OCI-LY3 (cell line): ENCODE measurements at regions not wholly inside any gene's neighbourhood (a gene's known extent, or its start where the extent isn't known, plus 50 kb on each side); places are given as distances from the start of the nearest gene placed in this dataset.

ENCODE experiments used
- H2AFZ ChIP-seq: fragments of 200-600, 300-600 bp; shearing (Covaris generic); 2 replicates; pipeline ENCODE4 v1.6.0; 2014; ENCODE audit warnings: antibody characterized with exemption, low read depth, low read length
- H3K27ac ChIP-seq: fragments of 200-600, 300-600 bp; sonication (generic); 2 replicates; pipeline ENCODE4 v1.5.1; 2014; ENCODE audit warnings: mild to moderate bottlenecking, low read length, moderate library complexity, mixed read lengths
- H3K27me3 ChIP-seq: fragments of 200-600, 300-600 bp; sonication (generic); 2 replicates; pipeline ENCODE4 v1.6.1; 2014; ENCODE audit warnings: low read depth, low read length, mixed read lengths
- H3K36me3 ChIP-seq: fragments of 200-600, 300-600 bp; sonication (generic); replicated peaks from 2 replicates; pipeline ENCODE3; 2014; ENCODE audit warnings: low read depth, low read length, mixed read lengths
- H3K4me1 ChIP-seq: fragments of 300-600, 200-600 bp; sonication (generic); 2 replicates; pipeline ENCODE4 v1.6.1; 2014; ENCODE audit warnings: low read length, mixed read lengths
- H3K4me2 ChIP-seq: fragments of 200-600, 300-600 bp; sonication (generic); 2 replicates; pipeline ENCODE4 v1.6.1; 2014; ENCODE audit warnings: low read length, mixed read lengths
- H3K4me3 ChIP-seq: fragments of 300-600, 200-600 bp; sonication (generic); 2 replicates; pipeline ENCODE4 v1.5.1; 2014; ENCODE audit warnings: antibody characterized with exemption, mild to moderate bottlenecking, low read length, moderate library complexity
- H3K79me2 ChIP-seq: fragments of 300-600, 200-600 bp; shearing (Covaris generic); 2 replicates; pipeline ENCODE4 v1.6.1; 2014; ENCODE audit warnings: mild to moderate bottlenecking, low read length, mixed read lengths
- H3K9ac ChIP-seq: fragments of 300-600, 200-600 bp; shearing (Covaris generic); 2 replicates; pipeline ENCODE4 v1.6.0; 2014; ENCODE audit warnings: mild to moderate bottlenecking, low read length, moderate library complexity
- H3K9me3 ChIP-seq: fragments of 200-600, 300-600 bp; shearing (Covaris generic); 2 replicates; pipeline ENCODE4 v1.6.1; 2014; ENCODE audit warnings: low read length, mixed read lengths; ENCODE audit not compliant: insufficient read depth
- H4K20me1 ChIP-seq: fragments of 200-600, 300-600 bp; sonication (generic); 2 replicates; pipeline ENCODE4 v1.6.1; 2016; ENCODE audit warnings: low read length, mixed read lengths; ENCODE audit not compliant: insufficient read depth
- CTCF ChIP-seq: fragments of 200-600, 300-600 bp; sonication (generic); IDR thresholded peaks from 2 replicates; pipeline ENCODE4 v1.5.1; 2014; ENCODE audit warnings: antibody characterized with exemption, low read length, low read depth
- EZH2phosphoT487 ChIP-seq: fragments of 200-600 bp; shearing (Covaris generic); IDR thresholded peaks from 2 replicates; pipeline ENCODE4 v1.6.1; 2018; ENCODE audit warnings: antibody characterized with exemption, mixed run types, low read depth

- no peaks in the 10 kb centered on the region for H3K9me3 ChIP-seq
- no peaks in the 10 kb centered on the region for H3K79me2 ChIP-seq
- peaks cover 4% of the 10 kb centered on the region; the same call in 1 of the 2 replicates for H3K4me1 ChIP-seq
- no peaks in the 10 kb centered on the region for H4K20me1 ChIP-seq
- no peaks in the 10 kb centered on the region for H3K27me3 ChIP-seq
- H3K9ac ChIP-seq: no peak overlapping the region
- H2AFZ ChIP-seq: no peak overlapping the region
- H3K27ac ChIP-seq: no peak overlapping the region
- H3K4me2 ChIP-seq: no peak overlapping the region
- no peaks in the 10 kb centered on the region for H3K36me3 ChIP-seq
- no peak for TF ChIP-seq CTCF
- TF ChIP-seq EZH2phosphoT487: no peak
- no peak overlapping the region for H3K4me3 ChIP-seq
Measured at GRCh38 chr5:52544738-52545137, 243.0 kb upstream of the ITGA1 start.

- Histone ChIP-seq H3K27ac (no peak overlapping the region), H3K4me1 (no peaks in the 10 kb centered on the region), H3K4me3 (no peak overlapping the region), H3K9ac (no peak overlapping the region), H3K9me3 (no peaks in the 10 kb centered on the region), H3K4me2 (no peak overlapping the region), H2AFZ (no peak overlapping the region), H3K36me3 (no peaks in the 10 kb centered on the region), H3K79me2 (no peaks in the 10 kb centered on the region), H4K20me1 (no peaks in the 10 kb centered on the region), H3K27me3 (no peaks in the 10 kb centered on the region)
- TF ChIP-seq EZH2phosphoT487: no peak
- no peak for TF ChIP-seq CTCF
Measured at GRCh38 chr5:52554293-52554692, 233.4 kb upstream of the ITGA1 start.

- H3K4me3 ChIP-seq: no peak overlapping the region
- H3K79me2 ChIP-seq: no peaks in the 10 kb centered on the region
- no peaks in the 10 kb centered on the region for H3K9me3 ChIP-seq
- no peaks in the 10 kb centered on the region for H3K4me1 ChIP-seq
- no peaks in the 10 kb centered on the region for H3K36me3 ChIP-seq
- no peak overlapping the region for H3K27ac ChIP-seq
- no peak overlapping the region for H3K4me2 ChIP-seq
- no peaks in the 10 kb centered on the region for H3K27me3 ChIP-seq
- no peaks in the 10 kb centered on the region for H4K20me1 ChIP-seq
- TF ChIP-seq EZH2phosphoT487: no peak
- TF ChIP-seq CTCF: peak; percentile 34; the same call in 1 of the 2 replicates
- H3K9ac ChIP-seq: no peak overlapping the region
- no peak overlapping the region for H2AFZ ChIP-seq
Measured at GRCh38 chr5:52560366-52560765, 227.3 kb upstream of the ITGA1 start.

- Histone ChIP-seq H3K36me3 (no peaks in the 10 kb centered on the region), H3K4me3 (no peak overlapping the region), H2AFZ (no peak overlapping the region), H3K4me2 (no peak overlapping the region), H3K79me2 (no peaks in the 10 kb centered on the region), H3K27me3 (no peaks in the 10 kb centered on the region), H3K27ac (no peak overlapping the region), H3K9me3 (no peaks in the 10 kb centered on the region), H3K4me1 (no peaks in the 10 kb centered on the region), H3K9ac (no peak overlapping the region), H4K20me1 (no peaks in the 10 kb centered on the region)
- TF ChIP-seq CTCF: no peak
- TF ChIP-seq EZH2phosphoT487: no peak
Measured at GRCh38 chr5:52562473-52562872, 225.2 kb upstream of the ITGA1 start.
